GM12873 (cell line): ENCODE measurements at regions not wholly inside any gene's neighbourhood (a gene's known extent, or its start where the extent isn't known, plus 50 kb on each side); places are given as distances from the start of the nearest gene placed in this dataset.

Experiments used
- TF ChIP-seq, protein P1 (sequence below): IDR thresholded peaks from 2 replicates; pipeline ENCODE4 v1.5.1; 2012; ENCODE audit warnings: low read depth, mild to moderate bottlenecking, moderate library complexity, low read length, control low read depth; ENCODE audit not compliant: insufficient read depth; ENCODE audit errors: missing control alignments

DNA sequence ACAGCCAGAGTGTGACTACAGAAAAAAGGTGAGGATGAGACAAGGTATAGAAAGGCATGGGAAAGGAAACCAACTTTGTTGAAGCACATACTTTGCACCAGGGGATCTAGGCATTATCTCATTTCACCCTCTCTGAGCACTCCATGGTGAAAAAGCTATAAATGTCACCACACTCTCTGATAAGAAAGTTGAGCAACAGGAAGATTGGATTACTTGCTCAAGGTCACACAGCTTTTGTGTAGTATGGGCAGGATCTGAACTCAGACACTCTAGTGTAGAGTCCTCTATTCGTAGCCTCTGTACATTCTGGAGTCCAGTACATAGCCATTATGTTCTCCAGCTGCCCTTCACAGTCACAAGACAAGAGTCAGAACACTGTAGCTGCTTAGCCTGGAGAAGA lies 163.4 kb upstream of the SEMA6D start:
- TF ChIP-seq, protein P1, sequence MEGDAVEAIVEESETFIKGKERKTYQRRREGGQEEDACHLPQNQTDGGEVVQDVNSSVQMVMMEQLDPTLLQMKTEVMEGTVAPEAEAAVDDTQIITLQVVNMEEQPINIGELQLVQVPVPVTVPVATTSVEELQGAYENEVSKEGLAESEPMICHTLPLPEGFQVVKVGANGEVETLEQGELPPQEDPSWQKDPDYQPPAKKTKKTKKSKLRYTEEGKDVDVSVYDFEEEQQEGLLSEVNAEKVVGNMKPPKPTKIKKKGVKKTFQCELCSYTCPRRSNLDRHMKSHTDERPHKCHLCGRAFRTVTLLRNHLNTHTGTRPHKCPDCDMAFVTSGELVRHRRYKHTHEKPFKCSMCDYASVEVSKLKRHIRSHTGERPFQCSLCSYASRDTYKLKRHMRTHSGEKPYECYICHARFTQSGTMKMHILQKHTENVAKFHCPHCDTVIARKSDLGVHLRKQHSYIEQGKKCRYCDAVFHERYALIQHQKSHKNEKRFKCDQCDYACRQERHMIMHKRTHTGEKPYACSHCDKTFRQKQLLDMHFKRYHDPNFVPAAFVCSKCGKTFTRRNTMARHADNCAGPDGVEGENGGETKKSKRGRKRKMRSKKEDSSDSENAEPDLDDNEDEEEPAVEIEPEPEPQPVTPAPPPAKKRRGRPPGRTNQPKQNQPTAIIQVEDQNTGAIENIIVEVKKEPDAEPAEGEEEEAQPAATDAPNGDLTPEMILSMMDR = no peak

DNA sequence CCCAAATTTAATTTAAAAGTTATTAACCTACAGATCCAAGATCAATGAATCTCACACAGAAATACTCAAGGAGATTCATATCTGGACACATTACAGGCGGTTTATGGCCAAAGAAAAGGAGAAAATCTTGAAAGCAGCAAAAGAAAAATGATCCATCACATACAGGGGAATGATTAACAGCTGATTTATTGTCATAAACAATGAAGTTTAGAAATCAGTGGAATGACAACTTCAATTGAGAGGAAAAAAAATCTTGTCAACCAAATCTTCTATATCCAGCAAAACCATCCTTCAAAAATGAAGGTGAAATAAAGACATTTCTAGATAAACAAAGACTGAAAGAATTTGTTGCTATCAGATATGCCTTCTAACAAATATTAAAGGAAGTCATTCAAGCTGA lies 156.2 kb upstream of the SEMA6D start:
- TF ChIP-seq, protein P1 = no peak

DNA sequence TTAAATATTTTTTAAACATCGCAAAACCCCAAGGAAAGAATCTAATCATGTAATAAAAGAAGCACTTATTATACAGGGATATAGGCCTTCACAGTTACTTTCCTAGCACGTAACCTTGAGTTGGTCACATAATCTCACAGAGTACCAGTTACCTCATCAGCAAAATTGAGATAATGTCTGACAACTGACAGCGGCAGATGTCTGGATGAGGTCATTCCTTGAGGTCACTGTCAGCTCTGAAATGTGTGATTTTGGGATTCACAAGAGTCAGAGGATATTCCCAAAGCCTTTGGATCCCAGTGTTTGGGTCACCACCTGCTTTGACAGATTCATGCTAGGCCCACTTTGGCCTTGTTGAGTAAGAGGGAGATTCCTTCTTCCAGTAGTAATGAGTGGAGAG lies 151.4 kb upstream of the SEMA6D start:
- TF ChIP-seq, protein P1 = no peak

DNA sequence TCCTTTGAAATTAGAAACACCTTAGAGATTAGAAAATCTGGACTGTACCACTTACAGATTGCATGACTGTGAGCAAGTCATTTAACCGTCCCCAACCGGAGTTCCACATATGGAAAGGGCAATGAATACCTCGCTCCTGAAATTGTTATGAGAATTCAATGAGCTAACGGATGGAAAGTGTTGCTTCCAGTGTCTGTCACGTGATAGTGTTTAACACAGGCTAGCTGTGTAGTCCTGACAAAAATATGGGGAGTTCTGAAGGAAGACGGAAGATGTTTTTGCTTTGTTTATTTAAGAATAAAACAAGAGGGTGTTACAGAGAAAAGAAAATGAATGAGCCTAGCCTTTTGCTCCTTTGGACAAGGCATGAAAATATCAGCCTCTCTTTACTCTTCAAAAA lies 150.7 kb upstream of the SEMA6D start:
- TF ChIP-seq, protein P1 = no peak

DNA sequence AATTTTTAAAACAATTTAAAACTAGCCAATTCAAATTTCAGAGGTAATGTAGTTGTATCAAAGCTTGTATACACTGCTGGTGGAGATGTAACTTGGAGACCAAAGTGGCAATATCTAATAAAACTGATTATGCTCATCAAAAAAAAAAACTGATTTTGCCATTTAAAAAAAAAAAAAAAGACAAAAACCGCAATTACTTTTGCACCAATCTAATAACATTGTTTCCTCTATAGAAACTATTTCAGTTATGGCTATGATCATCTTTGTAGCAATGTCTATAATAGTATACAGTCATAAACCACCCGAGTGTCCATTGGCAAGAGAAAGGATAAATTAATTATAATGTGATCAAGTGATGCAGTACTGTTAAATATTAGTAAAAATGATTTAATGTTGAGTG lies 149.3 kb upstream of the SEMA6D start:
- TF ChIP-seq, protein P1 = no peak

DNA sequence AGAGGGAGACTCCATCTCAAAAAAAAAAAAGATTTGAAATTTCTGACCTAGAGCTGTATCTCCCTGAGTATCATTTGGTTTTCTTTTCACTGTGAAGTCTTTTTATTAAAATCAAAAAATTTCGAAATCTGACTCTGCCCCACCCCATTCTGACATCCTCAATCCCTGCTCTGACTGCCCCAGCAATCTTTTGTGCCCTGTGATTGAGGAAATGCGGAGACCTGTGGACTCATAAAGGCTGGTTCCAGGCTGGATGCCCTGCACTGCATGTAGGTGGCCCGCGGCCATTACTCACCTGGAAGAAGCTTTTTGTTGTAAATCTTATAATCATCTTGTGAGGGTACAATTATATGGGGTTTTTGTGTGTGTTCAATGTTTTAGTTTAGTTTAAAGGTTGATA lies 147.3 kb upstream of the SEMA6D start:
- TF ChIP-seq, protein P1 = no peak

DNA sequence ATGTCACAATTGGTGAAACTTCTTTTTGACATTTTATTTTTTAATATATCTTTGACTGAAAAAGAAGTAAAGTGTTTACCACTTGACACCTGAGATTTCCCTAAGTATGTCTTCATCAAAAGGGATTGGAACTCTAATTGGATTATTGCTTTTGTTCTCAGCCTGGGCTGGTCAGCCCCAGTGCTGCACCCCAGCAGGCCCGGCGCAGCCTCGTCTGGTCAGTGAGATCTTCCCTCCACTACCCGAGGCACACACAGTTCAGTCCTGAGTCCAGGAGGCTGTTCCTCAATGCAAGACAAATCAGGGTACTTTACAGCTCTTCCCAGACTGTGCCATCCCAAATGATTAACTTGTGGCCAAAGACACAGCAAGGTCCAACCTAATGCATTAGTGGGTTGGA lies 146.9 kb upstream of the SEMA6D start:
- TF ChIP-seq, protein P1 = no peak
